Germinal center (tissue), 1 donor: ENCODE measurements at regions not wholly inside any gene's neighbourhood (a gene's known extent, or its start where the extent isn't known, plus 50 kb on each side); places are given as distances from the start of the nearest gene placed in this dataset.

ENCODE experiments used
- DNase-seq: peaks from one replicate; pipeline ENCODE4 v3.0.0; 2012; ENCODE audit warnings: mixed read lengths, low spot score

DNA sequence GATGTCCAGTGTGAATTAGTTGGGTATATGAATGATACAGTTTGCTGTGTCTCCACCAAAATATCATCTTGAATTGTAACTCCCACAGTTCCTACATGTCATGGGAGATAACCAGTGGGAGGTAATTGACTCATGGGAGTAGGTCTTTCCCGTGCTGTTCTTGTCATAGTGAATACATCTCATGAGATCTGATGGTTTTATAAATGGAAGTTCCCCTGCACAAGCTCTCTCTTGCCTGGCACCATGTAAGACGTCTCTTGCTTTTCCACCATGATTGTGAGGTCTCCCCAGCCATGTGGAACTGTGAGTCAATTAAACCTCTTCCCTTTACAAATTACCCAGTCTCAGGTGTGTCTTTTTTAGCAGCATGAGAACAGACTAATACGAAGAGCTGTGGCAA lies 223.0 kb downstream of the AJAP1 start:
- no peak for DNase-seq

DNA sequence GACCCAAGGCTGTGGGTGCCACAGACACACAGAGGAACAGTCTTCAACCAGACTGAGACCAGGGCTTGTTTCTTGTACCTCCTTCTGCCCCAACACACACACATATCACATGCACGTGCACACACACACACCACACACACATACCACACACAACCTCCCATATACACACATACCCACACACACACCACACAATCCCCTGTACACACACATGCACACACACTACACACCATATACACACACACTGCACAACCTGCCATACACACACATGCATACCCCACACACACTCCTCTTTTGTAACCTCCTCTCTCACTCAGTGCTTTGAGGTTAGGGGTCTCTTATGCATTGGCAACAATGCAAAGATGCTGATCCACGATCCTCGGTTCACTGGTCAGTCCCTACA lies 217.0 kb downstream of the AJAP1 start:
- no peak for DNase-seq

DNA sequence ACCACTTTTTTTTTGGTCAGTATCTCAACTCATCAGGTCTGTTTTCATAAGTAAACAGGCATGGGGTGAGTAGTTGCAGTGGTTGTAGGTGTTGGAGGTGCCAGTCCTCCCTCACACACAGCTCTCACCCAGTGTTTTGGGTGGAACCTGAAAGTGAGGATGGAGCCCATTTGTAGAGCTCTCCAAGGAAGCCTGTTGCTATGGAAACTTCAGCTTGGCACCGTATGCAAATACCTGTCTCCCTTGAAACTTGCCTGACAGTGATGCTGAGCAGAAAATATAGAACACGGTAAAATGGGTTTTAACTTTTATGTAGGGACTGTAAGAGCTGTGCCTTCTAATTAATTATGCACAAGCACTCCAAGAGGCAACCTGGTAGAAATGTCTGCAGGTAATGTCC lies 214.1 kb downstream of the AJAP1 start:
- no peak for DNase-seq

DNA sequence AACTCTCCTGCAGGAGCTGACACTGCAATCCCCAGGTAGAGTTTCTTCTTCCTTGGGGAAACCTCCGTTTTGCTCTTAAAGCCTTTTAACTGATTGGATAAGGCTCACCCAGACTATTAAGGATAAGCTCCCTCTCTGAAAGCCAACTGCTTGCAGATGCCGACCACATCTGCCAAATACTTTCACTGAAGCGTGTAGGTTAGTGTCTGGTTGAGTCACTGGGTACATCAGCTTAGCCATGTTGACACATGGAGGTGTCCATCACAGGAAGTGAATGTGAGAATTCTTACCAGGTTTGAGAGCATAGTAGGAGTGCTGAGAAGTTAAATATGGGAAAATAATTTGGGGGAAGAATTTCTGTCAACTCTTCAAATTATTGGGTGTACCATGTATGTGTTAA lies 202.0 kb downstream of the AJAP1 start:
- no peak for DNase-seq

DNA sequence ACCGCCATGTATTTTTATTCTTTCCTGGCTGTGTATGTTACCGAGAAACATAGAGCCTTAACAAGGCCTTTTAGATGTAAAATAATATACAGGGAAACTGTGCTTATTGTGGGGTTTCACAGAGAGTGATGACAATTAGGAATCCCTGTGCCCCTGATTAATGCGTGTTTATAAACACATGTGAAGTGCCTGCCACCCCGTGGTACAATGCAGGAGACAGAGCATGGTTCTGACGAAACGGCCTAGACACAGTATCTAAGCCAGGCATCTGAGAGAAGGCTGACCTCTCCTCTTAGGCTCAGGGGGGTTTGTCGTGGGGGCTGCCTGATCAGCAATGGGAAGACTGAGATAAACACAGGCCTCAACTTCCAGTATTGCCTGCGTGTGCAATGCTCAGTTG lies 200.0 kb downstream of the AJAP1 start:
- DNase-seq, result no peak

DNA sequence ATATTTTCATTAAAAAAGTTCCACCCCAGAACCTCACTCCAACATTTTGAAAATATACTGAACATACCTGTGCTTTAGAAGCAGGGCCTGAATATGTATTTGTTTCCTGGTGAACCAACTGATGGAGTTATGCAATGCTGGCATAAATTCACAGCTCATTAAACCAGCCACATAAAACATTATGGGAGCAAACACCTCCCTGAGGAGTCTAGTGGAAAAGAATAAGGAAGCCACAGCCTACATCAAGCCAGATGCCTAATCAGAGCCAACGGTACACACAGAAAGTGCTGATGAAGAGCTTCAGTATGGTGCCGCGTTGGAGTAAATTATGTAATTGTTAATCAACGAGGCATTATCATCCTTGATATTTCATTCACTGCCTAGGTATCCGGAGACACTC lies 199.5 kb downstream of the AJAP1 start:
- DNase-seq, result no peak

DNA sequence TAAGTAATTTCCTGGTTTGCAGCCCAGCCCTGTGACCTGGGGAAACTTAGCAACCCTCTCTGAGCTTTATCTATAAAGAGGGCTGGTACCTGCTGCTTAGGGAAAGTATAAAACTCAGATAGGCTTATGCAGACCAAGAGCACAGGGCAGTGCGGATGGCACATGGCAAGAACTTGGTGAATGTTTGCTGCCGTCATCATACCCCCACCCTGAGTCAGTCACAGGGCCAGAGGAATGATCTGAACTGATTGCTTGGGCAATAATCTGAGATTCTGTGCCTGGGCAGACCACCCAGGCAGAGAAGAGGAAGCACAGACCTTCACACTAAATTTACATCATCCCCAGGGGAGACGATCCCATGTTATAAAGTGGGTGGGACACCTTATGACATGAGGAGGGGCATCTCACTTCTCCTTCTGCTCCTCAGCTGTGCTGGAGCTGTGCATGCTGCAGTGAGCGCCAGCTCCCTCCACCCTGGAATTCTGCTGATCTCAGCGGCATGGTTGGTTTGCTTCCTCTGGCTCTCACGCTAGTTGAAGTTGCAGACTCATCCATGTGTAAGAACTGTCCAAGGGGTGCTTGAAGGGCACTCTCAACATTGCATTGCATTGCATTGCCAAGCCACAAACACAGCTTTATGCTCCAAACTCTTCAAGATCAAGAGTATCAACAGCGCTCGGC lies 197.1 kb downstream of the AJAP1 start:
- no peak for DNase-seq

DNA sequence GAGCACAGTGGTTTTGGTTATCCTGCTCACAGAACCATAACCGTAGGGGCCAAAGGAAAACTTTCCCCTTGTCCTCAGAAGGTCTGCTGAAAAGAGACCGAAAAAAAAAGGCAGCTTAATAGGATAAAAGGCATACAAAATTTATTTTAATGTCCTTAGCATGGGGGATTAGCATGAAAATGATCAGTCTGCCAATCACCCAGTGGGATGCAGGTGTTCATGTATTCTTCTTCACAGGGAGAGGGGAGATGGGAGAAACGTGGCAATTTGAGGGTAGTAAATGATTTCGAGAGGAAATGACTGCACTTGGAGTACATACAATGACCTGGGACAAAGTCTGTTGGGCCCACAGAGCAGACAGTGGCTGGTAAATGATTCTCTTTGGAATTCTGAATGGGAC lies 194.0 kb downstream of the AJAP1 start:
- no peak for DNase-seq

DNA sequence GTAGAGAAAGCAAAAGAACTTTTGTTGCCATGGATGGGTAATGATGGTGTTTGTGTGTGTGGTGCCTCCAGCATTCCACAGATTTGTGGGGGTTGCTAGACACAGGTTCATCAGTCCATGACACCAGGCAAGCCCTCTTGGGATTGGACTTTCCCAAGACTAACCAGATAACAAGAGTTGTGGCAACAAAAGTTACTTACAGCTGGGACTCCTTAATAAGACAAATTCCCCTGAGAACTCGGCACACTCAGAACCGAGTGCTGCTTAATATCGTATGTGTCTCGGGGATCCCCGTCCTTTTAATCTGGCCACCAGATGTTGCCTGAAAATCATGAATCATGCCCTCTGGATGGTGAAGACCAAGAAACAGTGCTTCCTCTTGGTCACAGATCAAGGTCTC lies 193.3 kb downstream of the AJAP1 start:
- DNase-seq, result no peak
